ENCODE measurements at regions not wholly inside any gene's neighbourhood (a gene's known extent, or its start where the extent isn't known, plus 50 kb on each side); places are given as distances from the start of the nearest gene placed in this dataset.

GRCh38 chr1:55503663-55504305, 288.6 kb upstream of the USP24 start:
- no peak for DNase-seq (ENCODE audit: low read depth in 2 of 2, low spot score in 1 of 2)

DNA sequence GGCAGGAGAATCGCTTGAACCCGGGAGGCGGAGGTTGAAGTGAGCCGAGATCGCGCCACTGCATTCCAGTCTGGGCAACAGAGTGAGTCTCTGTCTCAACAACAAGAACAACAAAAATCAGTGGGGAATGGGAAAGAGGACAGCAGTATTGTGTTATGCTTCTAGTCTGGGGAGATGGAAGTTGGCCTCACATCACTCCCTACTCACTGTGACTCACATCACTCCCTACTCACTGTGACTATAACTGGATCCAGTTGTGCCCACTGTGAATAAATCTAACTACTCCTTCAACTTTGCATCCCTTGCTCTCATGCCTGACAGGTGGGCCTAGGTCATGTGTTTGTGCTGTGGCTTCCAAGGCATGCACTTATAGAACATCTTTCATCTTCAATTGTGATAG, 285.4 kb upstream of the USP24 start:
- no peak for DNase-seq (ENCODE audit: low read depth in 2 of 2, low spot score in 1 of 2)

DNA sequence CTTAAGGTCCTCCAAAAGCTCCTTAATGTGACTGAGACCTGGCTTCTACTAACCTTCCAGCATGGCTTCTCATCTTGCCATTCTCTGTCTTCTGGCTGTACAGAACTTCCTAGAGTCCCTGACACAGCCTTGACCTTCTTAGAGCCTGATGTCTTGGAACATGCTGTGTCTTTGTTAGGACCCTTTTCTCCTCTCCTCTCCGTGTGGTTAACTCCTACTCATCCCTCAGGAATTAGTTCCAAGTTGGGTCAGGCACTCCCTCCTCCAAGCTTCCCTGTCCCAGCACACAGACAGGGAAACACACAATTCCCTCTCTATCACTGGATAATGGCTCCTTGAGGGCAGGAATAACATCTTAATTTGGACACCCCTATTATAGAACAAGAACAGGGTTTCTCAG, 275.4 kb upstream of the USP24 start:
- DNase-seq (ENCODE audit: low read depth in 2 of 2, low spot score in 1 of 2) = no peak

DNA sequence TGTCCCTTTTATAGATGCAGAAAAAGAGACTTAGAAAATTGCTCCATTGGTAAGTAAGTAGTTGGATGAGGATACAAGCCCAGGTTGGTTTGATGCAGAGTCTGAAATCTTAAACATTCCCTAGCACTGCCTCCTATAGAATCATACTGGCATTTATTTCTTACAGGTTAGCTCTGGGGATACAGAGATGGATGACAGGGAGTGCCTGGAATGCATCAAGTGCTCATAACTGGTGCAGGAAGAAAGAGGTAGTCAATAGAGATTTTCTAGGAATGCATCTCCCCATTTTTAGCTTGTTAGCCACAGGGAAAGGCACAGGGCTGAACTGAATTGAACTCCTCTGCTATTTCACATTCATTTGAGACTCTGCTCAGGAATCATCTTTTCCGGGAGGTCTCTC, 269.0 kb upstream of the USP24 start:
- DNase-seq (ENCODE audit: low read depth in 2 of 2, low spot score in 1 of 2) = no peak

DNA sequence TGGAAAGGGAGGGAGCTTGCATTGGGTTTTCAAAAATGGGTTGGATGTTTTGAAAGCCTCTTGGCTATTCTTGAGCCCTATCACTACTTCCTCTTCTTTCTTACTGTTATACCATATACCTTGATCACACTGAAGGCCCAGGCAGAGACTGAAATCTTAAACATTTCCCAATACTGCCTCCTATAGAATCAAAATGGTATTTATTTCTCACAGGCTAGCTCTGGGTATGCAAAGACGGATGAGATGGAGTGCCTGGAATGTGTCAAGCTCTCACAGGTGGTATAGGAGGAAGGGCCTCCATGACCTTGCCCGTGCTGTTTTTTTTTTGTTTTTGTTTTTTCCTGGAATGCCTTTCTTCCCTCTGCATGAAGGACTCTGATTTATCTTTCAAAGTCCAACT, 268.4 kb upstream of the USP24 start:
- no peak for DNase-seq (ENCODE audit: low read depth in 2 of 2, low spot score in 1 of 2)

DNA sequence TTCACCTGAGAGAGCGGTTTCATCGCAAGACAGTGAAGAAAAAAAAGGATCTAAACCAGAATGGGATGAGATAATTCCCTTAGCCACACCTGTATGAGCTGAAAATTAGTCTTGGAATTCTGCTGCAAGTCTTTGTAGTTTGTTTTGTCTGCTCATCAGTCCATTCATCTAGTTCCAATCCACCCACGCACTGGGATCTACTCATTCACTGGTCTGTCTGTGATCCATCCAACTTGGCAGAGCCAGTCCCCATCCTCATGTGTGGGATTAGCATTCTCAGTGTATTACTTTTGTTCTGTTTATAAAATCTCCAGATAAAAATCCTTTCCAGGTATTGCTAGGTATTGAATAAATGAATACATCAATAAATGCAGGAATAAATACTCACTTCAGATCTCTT, 266.5 kb upstream of the USP24 start:
- DNase-seq (ENCODE audit: low read depth in 2 of 2, low spot score in 1 of 2) = no peak

- DNase-seq (ENCODE audit: low read depth in 2 of 2, low spot score in 1 of 2) = no peak
Observed at GRCh38 chr1:55480029-55480795, 265.0 kb upstream of the USP24 start.

DNA sequence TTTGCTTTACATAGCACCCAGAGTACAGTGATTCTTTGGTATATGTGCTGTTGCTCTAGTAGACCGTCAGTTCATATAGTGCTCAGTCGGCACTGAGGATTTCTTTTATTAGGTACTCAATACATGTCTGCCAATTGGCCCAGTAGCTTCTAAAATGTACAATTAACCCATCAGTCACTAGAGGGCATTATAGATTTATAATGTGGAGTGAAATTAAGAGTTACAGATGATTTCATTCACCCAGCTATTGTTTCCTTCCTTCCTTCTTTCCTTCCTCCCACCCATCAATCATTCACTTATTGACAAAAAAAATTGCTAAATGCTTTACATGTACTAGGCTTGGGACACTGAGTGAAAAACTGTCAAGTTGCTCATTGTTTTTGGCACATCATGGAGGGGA, 263.6 kb upstream of the USP24 start:
- no peak for DNase-seq (ENCODE audit: low read depth in 2 of 2, low spot score in 1 of 2)

GRCh38 chr1:55477953-55478352, 262.8 kb upstream of the USP24 start:
- no peak for DNase-seq (ENCODE audit: low read depth in 2 of 2, low spot score in 1 of 2)

- no peak for DNase-seq (ENCODE audit: low read depth in 2 of 2, low spot score in 1 of 2)
Observed at GRCh38 chr1:55476445-55477015, 261.4 kb upstream of the USP24 start.

DNA sequence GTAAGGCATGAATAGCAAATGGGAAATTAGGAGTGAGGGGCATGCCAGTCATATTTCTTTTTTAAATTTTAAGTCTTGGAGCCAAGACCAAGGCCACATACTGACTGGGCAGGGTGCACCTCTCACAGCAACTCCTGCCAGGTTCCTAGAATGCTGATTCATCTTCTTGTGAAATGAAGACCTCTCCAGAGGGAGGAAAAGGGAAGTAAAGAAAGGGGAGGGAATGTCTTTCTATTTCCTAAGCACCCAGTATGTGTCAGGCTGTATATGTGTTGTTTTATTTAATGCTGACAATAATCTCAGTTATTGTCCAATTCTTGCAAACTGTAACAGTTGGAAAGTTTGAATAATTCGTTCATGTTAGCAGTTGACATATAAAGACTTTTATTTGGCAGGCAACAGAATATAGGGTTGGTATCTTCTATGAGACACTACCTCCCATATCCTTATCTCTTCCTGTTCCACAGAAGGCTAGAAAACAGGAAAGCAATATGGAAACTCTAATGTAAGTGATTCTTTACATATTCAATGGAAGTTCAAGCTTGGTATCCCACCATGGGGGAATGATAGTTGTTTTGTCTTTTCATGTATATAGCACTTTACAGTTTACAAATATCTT, 259.1 kb upstream of the USP24 start:
- no peak for DNase-seq (ENCODE audit: low read depth in 2 of 2, low spot score in 1 of 2)

DNA sequence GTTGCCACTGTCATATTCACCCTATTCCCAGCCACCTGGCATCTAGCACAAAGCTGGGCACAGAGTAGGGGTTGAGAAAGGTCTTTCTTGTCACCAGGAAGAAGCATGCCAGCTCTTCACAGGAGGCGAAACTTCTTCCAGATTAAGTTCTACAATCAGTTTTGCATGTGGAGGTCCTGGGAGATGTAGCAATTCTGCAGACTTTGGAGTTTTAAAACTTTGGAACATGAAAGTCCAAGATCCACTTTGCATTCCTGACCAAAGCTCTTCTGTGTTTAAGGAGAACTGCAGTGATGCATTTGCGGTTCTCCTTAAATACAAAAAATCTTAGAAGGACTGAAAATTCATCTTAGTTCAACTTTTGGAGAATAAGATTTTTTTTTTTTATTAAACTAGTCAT, 258.5 kb upstream of the USP24 start:
- no peak for DNase-seq (ENCODE audit: low read depth in 2 of 2, low spot score in 1 of 2)

DNA sequence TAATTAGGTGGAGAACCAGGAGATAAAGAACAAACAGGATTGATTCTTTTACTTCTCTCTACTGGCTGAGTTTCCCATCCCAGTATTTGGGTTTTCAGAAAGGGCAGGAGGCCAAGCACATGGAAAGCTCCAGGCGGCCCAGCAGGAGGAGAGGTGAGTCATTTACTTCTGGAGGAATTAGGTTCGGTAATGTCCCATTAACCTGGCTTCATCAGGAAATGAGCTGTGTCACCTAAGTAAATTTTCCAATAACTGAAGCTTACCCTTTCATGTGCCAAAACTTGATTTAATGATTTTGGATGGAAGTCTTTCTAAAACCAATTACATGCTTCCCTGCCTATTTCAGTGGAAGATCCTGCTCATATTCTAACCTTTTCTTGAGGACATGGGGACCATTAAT, 257.6 kb upstream of the USP24 start:
- no peak for DNase-seq (ENCODE audit: low read depth in 2 of 2, low spot score in 1 of 2)

- no peak for DNase-seq (ENCODE audit: low read depth in 2 of 2, low spot score in 1 of 2)
Observed at GRCh38 chr1:55472115-55472514, 257.0 kb upstream of the USP24 start.

DNA sequence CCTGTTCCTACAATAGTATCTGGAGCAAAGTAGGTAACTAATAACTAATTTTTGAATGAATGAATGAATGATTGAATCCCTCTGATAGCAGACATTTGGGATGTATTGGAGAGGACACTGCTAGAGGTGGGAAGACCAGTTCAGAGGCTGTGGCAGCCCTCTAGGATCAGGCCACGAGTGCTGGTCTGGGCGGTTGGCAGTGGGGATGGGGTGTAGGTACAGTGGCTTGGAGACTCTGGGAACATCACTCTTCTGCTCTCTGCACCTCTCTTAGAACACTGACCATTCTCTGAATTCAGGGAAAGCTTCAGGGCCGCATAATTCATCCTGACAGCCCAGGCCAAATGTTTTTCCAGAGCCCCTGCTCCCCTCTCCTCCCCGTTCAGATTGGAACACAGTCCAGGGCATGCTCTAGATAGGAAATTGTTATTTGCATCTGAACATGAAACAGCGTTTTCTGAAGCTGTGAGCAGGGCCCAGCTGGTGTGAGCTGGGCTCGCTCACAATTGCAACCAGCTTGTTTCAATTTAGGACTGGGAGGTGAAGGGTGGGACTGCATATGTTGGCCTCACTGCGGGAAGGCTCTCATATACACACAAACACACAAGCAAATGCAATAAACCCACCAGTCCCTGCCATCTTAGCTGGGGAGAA, 253.1 kb upstream of the USP24 start:
- no peak for DNase-seq (ENCODE audit: low read depth in 2 of 2, low spot score in 1 of 2)

DNA sequence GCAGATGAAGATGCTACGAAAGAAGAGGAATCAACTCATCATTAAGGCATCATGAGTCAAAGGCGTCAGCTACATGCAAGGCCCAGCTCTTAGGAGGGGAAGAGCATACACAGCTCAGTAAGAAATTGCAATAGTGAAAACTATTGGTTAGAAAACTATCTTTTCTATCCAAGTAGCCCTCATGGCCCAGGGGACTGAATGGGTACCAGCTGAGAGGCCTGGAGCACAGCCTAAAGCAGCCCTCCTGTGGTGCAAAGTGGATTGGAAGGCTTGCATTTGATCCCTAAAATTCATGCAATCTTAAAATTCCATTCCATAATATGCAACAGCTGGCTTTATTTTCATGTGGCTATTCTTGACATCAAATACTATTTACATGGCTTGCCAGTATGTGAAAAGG, 251.8 kb upstream of the USP24 start:
- DNase-seq (ENCODE audit: low read depth in 2 of 2, low spot score in 1 of 2) = no peak

GRCh38 chr1:55466373-55466772, 251.2 kb upstream of the USP24 start:
- no peak for DNase-seq (ENCODE audit: low read depth in 2 of 2, low spot score in 1 of 2)

GRCh38 chr1:55464550-55464949, 249.4 kb upstream of the USP24 start:
- DNase-seq (ENCODE audit: low read depth in 2 of 2, low spot score in 1 of 2) = no peak

DNA sequence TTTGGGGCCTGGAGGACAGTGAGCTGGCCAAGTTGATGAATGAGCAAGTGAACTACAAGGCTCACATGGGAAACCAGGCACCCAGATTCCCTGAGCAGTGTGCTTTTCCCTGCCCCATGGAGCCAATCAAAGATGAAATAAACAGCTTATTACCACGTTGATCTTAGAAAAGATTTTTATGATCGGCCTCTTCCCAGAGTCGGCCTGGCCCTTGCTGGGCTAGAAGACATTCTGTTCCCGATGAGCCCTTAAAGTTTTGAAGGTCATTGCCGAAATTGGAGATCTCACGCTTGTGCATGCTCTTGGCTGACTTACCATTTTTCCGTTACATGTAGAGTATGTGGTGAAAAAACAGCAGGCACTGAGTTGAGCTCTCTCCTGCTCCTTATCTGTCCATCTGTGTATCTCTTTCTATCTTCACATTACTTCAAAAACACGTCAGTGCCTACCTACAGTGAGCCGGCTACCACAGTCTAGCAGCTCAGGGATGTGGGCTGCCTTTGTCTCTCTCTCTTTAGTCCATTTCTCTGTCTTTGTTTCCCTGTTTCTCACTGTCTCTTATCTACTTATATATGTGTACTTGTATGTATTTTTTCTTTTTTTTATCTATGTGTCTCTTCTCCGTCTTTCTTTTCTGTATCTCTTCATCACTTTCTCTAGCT, 248.8 kb upstream of the USP24 start:
- DNase-seq (ENCODE audit: low read depth in 2 of 2, low spot score in 1 of 2) = no peak

- no peak for DNase-seq (ENCODE audit: low read depth in 2 of 2, low spot score in 1 of 2)
Observed at GRCh38 chr1:55457874-55458273, 242.7 kb upstream of the USP24 start.

DNA sequence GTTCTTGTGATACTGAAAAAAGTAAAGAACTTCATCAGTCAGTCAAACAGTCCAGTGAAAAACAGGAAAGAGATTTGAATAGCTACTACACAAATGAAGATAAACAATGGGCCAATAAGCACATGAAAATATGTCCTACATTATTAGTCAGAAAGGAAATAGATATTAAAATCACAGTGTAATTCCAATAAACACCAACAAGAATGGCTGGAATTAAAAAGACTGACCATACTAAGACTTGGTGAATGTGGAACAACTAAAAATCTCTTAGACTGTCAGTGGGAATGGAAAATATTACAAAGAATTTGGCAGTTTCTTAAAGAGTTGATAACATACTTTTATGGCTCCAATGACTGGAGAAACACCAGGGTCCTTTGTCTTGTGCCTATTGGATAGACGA, 241.8 kb upstream of the USP24 start:
- no peak for DNase-seq (ENCODE audit: low read depth in 2 of 2, low spot score in 1 of 2)

All from stimulated activated CD8-positive, alpha-beta memory T cell treated with anti-CD3 and anti-CD28 coated beads, Interleukin-4, amount 100 ng/mL, for 4 hours (primary cell).